ENCODE measurements at regions not wholly inside any gene's neighbourhood (a gene's known extent, or its start where the extent isn't known, plus 50 kb on each side); places are given as distances from the start of the nearest gene placed in this dataset.
"Not testable (repeated sequence)": the region's sequence is repeated elsewhere in the genome, so short reads cannot be mapped to it uniquely, and the experiment has no call there.

DNA sequence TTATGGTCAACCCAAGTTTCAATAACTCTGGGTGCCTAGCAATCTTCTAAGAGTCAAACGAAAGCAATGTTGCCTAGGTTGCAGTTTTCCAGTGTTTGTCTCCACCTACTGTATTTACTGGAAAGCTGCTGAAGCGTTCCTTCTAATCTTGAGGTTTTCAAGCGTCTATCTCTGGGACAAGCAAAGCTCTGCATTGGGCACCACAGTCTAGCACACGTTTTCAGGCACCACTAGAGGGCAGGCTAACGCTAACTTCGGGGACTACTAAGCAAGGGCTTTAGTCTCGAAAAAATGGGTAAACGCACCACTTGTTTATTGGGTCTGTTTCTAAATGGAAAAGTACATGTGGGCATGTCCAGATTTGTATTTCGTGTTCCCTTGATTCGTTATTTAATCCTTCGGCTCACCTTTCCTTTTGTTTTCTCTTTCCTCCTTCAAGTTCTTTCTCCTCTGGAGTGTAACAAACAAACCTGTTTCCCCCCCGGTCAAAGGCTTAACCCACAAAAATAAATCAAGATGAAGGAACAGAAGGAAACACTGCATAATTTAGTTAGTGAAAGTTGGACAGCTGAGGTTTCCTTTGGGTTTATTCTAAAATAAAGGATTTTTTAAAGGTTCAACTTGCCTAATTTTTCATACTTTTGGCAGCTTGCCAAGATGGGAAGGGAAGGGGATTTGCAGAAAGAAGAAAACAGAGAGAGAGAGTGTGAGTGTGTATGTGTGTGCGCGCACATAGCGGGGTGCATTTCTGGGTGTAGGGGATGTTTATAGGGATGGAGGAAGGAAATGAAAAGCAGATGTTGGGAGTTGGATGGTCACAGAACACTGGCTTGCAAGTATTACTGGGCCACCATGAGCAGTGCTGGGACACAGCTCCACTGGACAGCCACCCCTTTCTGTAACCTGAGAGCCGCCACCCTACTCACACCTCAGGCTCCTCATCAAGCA lies 348.3 kb downstream of the GOLGA6L6 start:
- TF ChIP-seq, protein P1, sequence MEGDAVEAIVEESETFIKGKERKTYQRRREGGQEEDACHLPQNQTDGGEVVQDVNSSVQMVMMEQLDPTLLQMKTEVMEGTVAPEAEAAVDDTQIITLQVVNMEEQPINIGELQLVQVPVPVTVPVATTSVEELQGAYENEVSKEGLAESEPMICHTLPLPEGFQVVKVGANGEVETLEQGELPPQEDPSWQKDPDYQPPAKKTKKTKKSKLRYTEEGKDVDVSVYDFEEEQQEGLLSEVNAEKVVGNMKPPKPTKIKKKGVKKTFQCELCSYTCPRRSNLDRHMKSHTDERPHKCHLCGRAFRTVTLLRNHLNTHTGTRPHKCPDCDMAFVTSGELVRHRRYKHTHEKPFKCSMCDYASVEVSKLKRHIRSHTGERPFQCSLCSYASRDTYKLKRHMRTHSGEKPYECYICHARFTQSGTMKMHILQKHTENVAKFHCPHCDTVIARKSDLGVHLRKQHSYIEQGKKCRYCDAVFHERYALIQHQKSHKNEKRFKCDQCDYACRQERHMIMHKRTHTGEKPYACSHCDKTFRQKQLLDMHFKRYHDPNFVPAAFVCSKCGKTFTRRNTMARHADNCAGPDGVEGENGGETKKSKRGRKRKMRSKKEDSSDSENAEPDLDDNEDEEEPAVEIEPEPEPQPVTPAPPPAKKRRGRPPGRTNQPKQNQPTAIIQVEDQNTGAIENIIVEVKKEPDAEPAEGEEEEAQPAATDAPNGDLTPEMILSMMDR (IDR thresholded peaks at IDR 0.05) = peak in 1 of 3 experiments; percentile 23
- not testable (repeated sequence) for TF ChIP-seq POLR2A (IDR thresholded peaks at IDR 0.05)
